ENCODE measurements at regions not wholly inside any gene's neighbourhood (a gene's known extent, or its start where the extent isn't known, plus 50 kb on each side); places are given as distances from the start of the nearest gene placed in this dataset.

GRCh38 chr10:33627611-33628010 lies 293.1 kb upstream of the NRP1 start:
- no peak overlapping the region for H3K9ac ChIP-seq
- no peak for DNase-seq
- H3K9me2 ChIP-seq (ENCODE audit: insufficient read depth), result no peaks in the 10 kb centered on the region
- no peaks in the 10 kb centered on the region for H3K79me2 ChIP-seq (ENCODE audit: insufficient read depth)
- no peaks in the 10 kb centered on the region for H3K9me3 ChIP-seq (ENCODE audit: low read depth)
- H3F3A ChIP-seq (ENCODE audit: insufficient read depth), result no peaks in the 10 kb centered on the region
- no peak overlapping the region for H3K27ac ChIP-seq
- H3K4me3 ChIP-seq, result no peak overlapping the region
- H3K36me3 ChIP-seq (ENCODE audit: low read depth), result no peaks in the 10 kb centered on the region
- WGBS, 2 experiments (ENCODE audit: low coverage in 1 of 2, low lambda C conversion rate in 2 of 2, missing lambda C conversion rate in 2 of 2), result 62 to 71% methylated on average over 5 of the region's 5 CpGs
- no peak for TF ChIP-seq EZH2phosphoT487 (IDR thresholded peaks at IDR 0.05; ENCODE audit: insufficient read depth, low read depth)
- no peak for TF ChIP-seq EZH2 (IDR thresholded peaks at IDR 0.05; ENCODE audit: insufficient read depth, poor library complexity, severe bottlenecking)
- no peaks in the 10 kb centered on the region for H4K20me1 ChIP-seq (ENCODE audit: insufficient read depth)
- no peaks in the 10 kb centered on the region for H3K27me3 ChIP-seq (replicated peaks; ENCODE audit: insufficient read depth)
- no peaks in the 10 kb centered on the region for H3K4me1 ChIP-seq (ENCODE audit: insufficient read depth)
- no peak overlapping the region for H3K4me2 ChIP-seq (ENCODE audit: unreplicated experiment)
- in situ Hi-C loops (cut with MboI), result no loop called here
- H2AFZ ChIP-seq, result no peak overlapping the region

- Histone ChIP-seq H3F3A (ENCODE audit: insufficient read depth) (no peaks in the 10 kb centered on the region), H3K4me1 (ENCODE audit: insufficient read depth) (no peaks in the 10 kb centered on the region), H3K27ac (no peak overlapping the region), H3K79me2 (ENCODE audit: insufficient read depth) (no peaks in the 10 kb centered on the region), H3K9me2 (ENCODE audit: insufficient read depth) (no peaks in the 10 kb centered on the region), H3K9ac (no peak overlapping the region), H3K36me3 (ENCODE audit: low read depth) (no peaks in the 10 kb centered on the region), H4K20me1 (ENCODE audit: insufficient read depth) (no peaks in the 10 kb centered on the region), H3K9me3 (ENCODE audit: low read depth) (no peaks in the 10 kb centered on the region), H3K27me3 (replicated peaks; ENCODE audit: insufficient read depth) (no peaks in the 10 kb centered on the region), H3K4me2 (ENCODE audit: unreplicated experiment) (no peak overlapping the region), H2AFZ (no peak overlapping the region), H3K4me3 (no peak overlapping the region)
- DNase-seq, result no peak
- TF ChIP-seq EZH2 (IDR thresholded peaks at IDR 0.05; ENCODE audit: insufficient read depth, poor library complexity, severe bottlenecking) (no peak), EZH2phosphoT487 (IDR thresholded peaks at IDR 0.05; ENCODE audit: insufficient read depth, low read depth) (no peak)
- WGBS, 2 experiments (ENCODE audit: low coverage in 1 of 2, low lambda C conversion rate in 2 of 2, missing lambda C conversion rate in 2 of 2), result 87 to 96% methylated on average over 3 of the region's 3 CpGs
- in situ Hi-C loops (cut with MboI), result no loop called here
Measured at GRCh38 chr10:33626798-33627466, 292.5 kb upstream of the NRP1 start.

DNA sequence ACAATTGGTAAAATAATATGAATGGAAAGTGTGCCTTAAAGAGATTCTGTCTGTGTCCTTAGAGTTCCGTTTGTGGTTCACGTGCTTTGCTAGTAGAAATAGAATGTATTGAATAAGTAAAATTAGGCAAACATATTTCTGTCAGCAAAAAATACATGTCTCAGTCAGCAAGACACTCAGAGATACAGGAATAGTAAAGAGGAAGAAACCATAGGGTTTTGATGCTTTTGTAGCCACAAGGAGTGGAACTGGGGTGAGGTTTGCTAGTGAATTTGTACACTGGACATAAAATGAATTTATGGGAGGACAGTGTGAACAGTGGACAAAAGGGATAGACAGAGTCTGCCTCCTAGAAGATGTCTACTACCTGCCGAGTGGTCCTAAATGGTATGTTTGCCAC lies 289.2 kb upstream of the NRP1 start:
- Histone ChIP-seq H2AFZ (no peak overlapping the region), H3K4me3 (no peak overlapping the region), H3F3A (ENCODE audit: insufficient read depth) (no peaks in the 10 kb centered on the region), H4K20me1 (ENCODE audit: insufficient read depth) (no peaks in the 10 kb centered on the region), H3K9me2 (ENCODE audit: insufficient read depth) (no peaks in the 10 kb centered on the region), H3K9ac (no peak overlapping the region), H3K27me3 (replicated peaks; ENCODE audit: insufficient read depth) (no peaks in the 10 kb centered on the region), H3K9me3 (ENCODE audit: low read depth) (no peaks in the 10 kb centered on the region), H3K79me2 (ENCODE audit: insufficient read depth) (no peaks in the 10 kb centered on the region), H3K27ac (no peak overlapping the region), H3K4me1 (ENCODE audit: insufficient read depth) (no peaks in the 10 kb centered on the region), H3K4me2 (ENCODE audit: unreplicated experiment) (no peak overlapping the region), H3K36me3 (ENCODE audit: low read depth) (no peaks in the 10 kb centered on the region)
- WGBS, 2 experiments (ENCODE audit: low coverage in 1 of 2, low lambda C conversion rate in 2 of 2, missing lambda C conversion rate in 2 of 2), result 97 to 98% methylated on average over 3 of the region's 3 CpGs
- DNase-seq, result no peak
- in situ Hi-C loops (cut with MboI), result no loop called here
- TF ChIP-seq EZH2 (IDR thresholded peaks at IDR 0.05; ENCODE audit: insufficient read depth, poor library complexity, severe bottlenecking) (no peak), EZH2phosphoT487 (IDR thresholded peaks at IDR 0.05; ENCODE audit: insufficient read depth, low read depth) (no peak)

- Histone ChIP-seq H3K36me3 (ENCODE audit: low read depth) (no peaks in the 10 kb centered on the region), H3K4me1 (ENCODE audit: insufficient read depth) (no peaks in the 10 kb centered on the region), H3K27ac (no peak overlapping the region), H3K4me3 (no peak overlapping the region), H3K27me3 (replicated peaks; ENCODE audit: insufficient read depth) (no peaks in the 10 kb centered on the region), H3K9ac (no peak overlapping the region), H3K4me2 (ENCODE audit: unreplicated experiment) (no peak overlapping the region), H3K79me2 (ENCODE audit: insufficient read depth) (no peaks in the 10 kb centered on the region), H3F3A (ENCODE audit: insufficient read depth) (no peaks in the 10 kb centered on the region), H4K20me1 (ENCODE audit: insufficient read depth) (no peaks in the 10 kb centered on the region), H2AFZ (no peak overlapping the region), H3K9me2 (ENCODE audit: insufficient read depth) (no peaks in the 10 kb centered on the region), H3K9me3 (ENCODE audit: low read depth) (no peaks in the 10 kb centered on the region)
- WGBS, 2 experiments (ENCODE audit: low coverage in 1 of 2, low lambda C conversion rate in 2 of 2, missing lambda C conversion rate in 2 of 2), result 32 to 40% methylated on average over 4 of the region's 4 CpGs
- in situ Hi-C loops (cut with MboI), result no loop called here
- DNase-seq, result no peak
- TF ChIP-seq EZH2 (IDR thresholded peaks at IDR 0.05; ENCODE audit: insufficient read depth, poor library complexity, severe bottlenecking) (no peak), EZH2phosphoT487 (IDR thresholded peaks at IDR 0.05; ENCODE audit: insufficient read depth, low read depth) (no peak)
Measured at GRCh38 chr10:33621101-33621500, 286.6 kb upstream of the NRP1 start.
